ENCODE measurements at regions not wholly inside any gene's neighbourhood (a gene's known extent, or its start where the extent isn't known, plus 50 kb on each side); places are given as distances from the start of the nearest gene placed in this dataset.

DNA sequence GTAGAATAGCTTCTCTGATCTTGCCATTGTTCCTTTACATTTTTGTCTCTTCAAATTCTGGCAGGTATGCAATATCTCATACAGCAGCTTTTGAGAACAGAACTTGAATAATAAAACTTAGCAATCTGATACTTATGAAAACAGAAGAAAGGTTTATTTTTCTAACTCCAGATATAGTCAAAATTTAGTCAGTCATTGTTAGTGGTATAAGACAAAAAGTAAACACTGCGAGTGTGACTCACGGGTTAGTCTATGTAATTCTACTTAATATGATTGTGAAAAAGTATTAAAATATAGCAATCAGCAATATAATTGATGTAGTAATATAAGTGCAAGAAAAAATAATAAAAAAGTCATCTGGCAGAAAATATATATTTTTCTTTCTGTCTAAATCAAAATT is 910.4 kb downstream of the DNAH5 start:
- intact Hi-C loops (cut with DNase I): no loop called here
- Histone ChIP-seq H3K27ac (no peak overlapping the region), H3K27me3 (no peaks in the 10 kb centered on the region), H3K9ac (ENCODE audit: low read depth in 2 of 2, low read length in 2 of 2) (no peak overlapping the region), H3K9me3 (no peaks in the 10 kb centered on the region), H3K36me3 (no peaks in the 10 kb centered on the region), H3K4me3 (no peak overlapping the region), H3K4me1 (no peaks in the 10 kb centered on the region)
- TF ChIP-seq, protein P1, sequence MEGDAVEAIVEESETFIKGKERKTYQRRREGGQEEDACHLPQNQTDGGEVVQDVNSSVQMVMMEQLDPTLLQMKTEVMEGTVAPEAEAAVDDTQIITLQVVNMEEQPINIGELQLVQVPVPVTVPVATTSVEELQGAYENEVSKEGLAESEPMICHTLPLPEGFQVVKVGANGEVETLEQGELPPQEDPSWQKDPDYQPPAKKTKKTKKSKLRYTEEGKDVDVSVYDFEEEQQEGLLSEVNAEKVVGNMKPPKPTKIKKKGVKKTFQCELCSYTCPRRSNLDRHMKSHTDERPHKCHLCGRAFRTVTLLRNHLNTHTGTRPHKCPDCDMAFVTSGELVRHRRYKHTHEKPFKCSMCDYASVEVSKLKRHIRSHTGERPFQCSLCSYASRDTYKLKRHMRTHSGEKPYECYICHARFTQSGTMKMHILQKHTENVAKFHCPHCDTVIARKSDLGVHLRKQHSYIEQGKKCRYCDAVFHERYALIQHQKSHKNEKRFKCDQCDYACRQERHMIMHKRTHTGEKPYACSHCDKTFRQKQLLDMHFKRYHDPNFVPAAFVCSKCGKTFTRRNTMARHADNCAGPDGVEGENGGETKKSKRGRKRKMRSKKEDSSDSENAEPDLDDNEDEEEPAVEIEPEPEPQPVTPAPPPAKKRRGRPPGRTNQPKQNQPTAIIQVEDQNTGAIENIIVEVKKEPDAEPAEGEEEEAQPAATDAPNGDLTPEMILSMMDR (IDR thresholded peaks at IDR 0.05): no peak
- no peak for DNase-seq

- Histone ChIP-seq H3K27ac (no peak overlapping the region), H3K36me3 (no peaks in the 10 kb centered on the region), H3K9me3 (no peaks in the 10 kb centered on the region), H3K27me3 (no peaks in the 10 kb centered on the region), H3K4me1 (no peaks in the 10 kb centered on the region), H3K9ac (ENCODE audit: low read depth in 2 of 2, low read length in 2 of 2) (no peak overlapping the region), H3K4me3 (no peak overlapping the region)
- TF ChIP-seq, protein P1 (IDR thresholded peaks at IDR 0.05): no peak
- DNase-seq: no peak
- intact Hi-C loops (cut with DNase I): no loop called here
These were observed 915.3 kb downstream of the DNAH5 start for GRCh38 chr5:13029211-13029610.

GRCh38 chr5:13027874-13028273 is 916.6 kb downstream of the DNAH5 start:
- Histone ChIP-seq H3K4me3 (no peak overlapping the region), H3K27me3 (no peaks in the 10 kb centered on the region), H3K4me1 (no peaks in the 10 kb centered on the region), H3K27ac (no peak overlapping the region), H3K36me3 (no peaks in the 10 kb centered on the region), H3K9me3 (no peaks in the 10 kb centered on the region), H3K9ac (ENCODE audit: low read depth in 2 of 2, low read length in 2 of 2) (no peak overlapping the region)
- TF ChIP-seq, protein P1 (IDR thresholded peaks at IDR 0.05): no peak
- intact Hi-C loops (cut with DNase I): no loop called here
- no peak for DNase-seq

DNA sequence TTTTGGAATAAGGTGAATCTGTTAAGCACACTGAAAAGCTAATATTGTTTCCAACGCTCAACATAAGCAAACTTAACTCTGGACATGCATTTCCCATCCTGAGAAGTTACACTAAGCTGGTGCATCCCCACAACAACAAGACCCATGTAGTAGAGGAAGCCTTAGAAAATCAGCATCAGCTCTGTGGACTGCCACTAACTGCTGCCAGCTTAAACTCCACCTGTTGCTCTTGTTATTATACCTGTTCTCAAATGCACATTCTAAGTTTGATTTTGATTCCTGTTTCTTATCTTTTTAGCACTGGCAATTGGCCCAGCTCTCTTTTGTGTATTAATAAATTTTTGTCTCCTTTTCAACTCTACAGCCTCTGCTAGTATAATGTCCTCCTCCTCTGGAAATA is 924.8 kb downstream of the DNAH5 start:
- Histone ChIP-seq H3K9me3 (no peaks in the 10 kb centered on the region), H3K4me3 (no peak overlapping the region), H3K27me3 (no peaks in the 10 kb centered on the region), H3K27ac (no peak overlapping the region), H3K9ac (ENCODE audit: low read depth in 2 of 2, low read length in 2 of 2) (no peak overlapping the region), H3K36me3 (no peaks in the 10 kb centered on the region), H3K4me1 (no peaks in the 10 kb centered on the region)
- no peak for DNase-seq
- intact Hi-C loops (cut with DNase I): no loop called here
- TF ChIP-seq, protein P1 (IDR thresholded peaks at IDR 0.05): no peak

GRCh38 chr5:13003457-13003856 is 941.0 kb downstream of the DNAH5 start:
- Histone ChIP-seq H3K9me3 (no peaks in the 10 kb centered on the region), H3K4me1 (no peaks in the 10 kb centered on the region), H3K9ac (ENCODE audit: low read depth in 2 of 2, low read length in 2 of 2) (no peak overlapping the region), H3K36me3 (no peaks in the 10 kb centered on the region), H3K27me3 (no peaks in the 10 kb centered on the region), H3K27ac (no peak overlapping the region), H3K4me3 (no peak overlapping the region)
- intact Hi-C loops (cut with DNase I): no loop called here
- DNase-seq: no peak
- TF ChIP-seq, protein P1 (IDR thresholded peaks at IDR 0.05): no peak

GRCh38 chr5:12999667-13000066 is 944.8 kb downstream of the DNAH5 start:
- H3K9ac ChIP-seq (ENCODE audit: low read depth in 2 of 2, low read length in 2 of 2): no peak overlapping the region
- TF ChIP-seq, protein P1 (IDR thresholded peaks at IDR 0.05): no peak
- no peaks in the 10 kb centered on the region for H3K9me3 ChIP-seq
- DNase-seq: no peak
- no peak overlapping the region for H3K27ac ChIP-seq
- no peaks in the 10 kb centered on the region for H3K4me1 ChIP-seq
- intact Hi-C loops (cut with DNase I): no loop called here
- H3K4me3 ChIP-seq: no peak overlapping the region
- H3K36me3 ChIP-seq: no peaks in the 10 kb centered on the region
- H3K27me3 ChIP-seq: no peaks in the 10 kb centered on the region

All from colonic mucosa (tissue), 4 donors.